Neural progenitor cell (in vitro differentiated cells): ENCODE measurements at regions not wholly inside any gene's neighbourhood (a gene's known extent, or its start where the extent isn't known, plus 50 kb on each side); places are given as distances from the start of the nearest gene placed in this dataset.

ENCODE experiments used
- EZH2phosphoT487 ChIP-seq: fragments of 200-600 bp; sonication (generic); IDR thresholded peaks from 2 replicates; pipeline ENCODE4 v1.6.1; 2017; ENCODE audit warnings: antibody characterized with exemption
- TF ChIP-seq, protein P1 (sequence below): fragments of 200-600 bp; sonication (generic); IDR thresholded peaks from 2 replicates; pipeline ENCODE4 v1.5.1; 2017; ENCODE audit warnings: antibody characterized with exemption, mild to moderate bottlenecking

DNA sequence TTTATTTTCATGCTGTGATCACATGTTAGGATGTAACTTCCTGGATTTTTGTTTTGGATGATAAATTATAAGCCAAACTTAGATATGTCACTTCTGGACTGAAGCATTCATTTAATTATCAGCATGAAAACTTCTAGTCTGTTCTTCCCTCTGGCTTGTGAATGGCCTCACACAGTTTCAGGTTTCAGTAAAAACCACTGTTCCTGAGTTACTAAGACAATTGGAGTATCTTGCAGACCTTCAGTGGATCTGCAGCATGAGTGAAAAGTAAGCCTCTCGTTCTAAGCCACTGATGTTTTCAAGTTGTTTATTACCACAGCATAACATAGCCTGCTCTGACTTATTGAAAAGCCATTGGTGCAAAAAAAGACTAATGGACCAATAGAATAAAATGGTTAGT lies 55.3 kb upstream of the RGS21 start:
- TF ChIP-seq EZH2phosphoT487 = no peak
- TF ChIP-seq, protein P1, sequence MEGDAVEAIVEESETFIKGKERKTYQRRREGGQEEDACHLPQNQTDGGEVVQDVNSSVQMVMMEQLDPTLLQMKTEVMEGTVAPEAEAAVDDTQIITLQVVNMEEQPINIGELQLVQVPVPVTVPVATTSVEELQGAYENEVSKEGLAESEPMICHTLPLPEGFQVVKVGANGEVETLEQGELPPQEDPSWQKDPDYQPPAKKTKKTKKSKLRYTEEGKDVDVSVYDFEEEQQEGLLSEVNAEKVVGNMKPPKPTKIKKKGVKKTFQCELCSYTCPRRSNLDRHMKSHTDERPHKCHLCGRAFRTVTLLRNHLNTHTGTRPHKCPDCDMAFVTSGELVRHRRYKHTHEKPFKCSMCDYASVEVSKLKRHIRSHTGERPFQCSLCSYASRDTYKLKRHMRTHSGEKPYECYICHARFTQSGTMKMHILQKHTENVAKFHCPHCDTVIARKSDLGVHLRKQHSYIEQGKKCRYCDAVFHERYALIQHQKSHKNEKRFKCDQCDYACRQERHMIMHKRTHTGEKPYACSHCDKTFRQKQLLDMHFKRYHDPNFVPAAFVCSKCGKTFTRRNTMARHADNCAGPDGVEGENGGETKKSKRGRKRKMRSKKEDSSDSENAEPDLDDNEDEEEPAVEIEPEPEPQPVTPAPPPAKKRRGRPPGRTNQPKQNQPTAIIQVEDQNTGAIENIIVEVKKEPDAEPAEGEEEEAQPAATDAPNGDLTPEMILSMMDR = no peak
